NCI-H774 (cell line): ENCODE measurements at regions not wholly inside any gene's neighbourhood (a gene's known extent, or its start where the extent isn't known, plus 50 kb on each side); places are given as distances from the start of the nearest gene placed in this dataset.

Source experiments
- DNase-seq: peaks from one replicate; lab custom pipeline; 2025; lab: John Stamatoyannopoulos, UW

- no peak for DNase-seq
These were observed 124.2 kb downstream of the TMEM161B start for GRCh38 chr5:88144219-88145001.

DNA sequence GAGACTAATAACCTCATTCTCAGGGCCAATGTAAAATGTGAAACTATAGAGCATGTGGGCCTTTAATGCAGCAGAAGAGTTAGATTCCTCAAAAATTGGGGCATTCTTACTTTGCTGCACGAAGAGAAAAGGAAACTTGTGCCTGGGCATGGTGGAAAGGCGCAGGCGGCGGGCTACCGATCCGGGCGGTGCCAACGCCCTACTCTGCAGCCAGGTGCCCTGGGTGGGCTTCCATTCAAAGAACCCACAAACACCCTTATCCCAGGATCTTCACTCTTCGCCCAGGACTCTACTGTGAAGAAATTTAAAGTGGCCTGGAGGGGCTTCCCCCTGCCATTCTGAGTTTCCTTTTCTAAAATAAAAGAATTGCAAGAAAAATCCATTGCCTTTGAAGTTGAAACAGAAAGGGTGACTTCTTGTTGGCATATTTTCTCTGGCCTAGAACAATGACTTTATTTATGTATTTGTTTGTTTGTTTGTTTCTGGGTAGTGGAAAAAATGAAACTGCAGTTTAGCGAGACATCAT, 124.9 kb downstream of the TMEM161B start:
- DNase-seq: no peak

- no peak for DNase-seq
These were observed 125.6 kb downstream of the TMEM161B start for GRCh38 chr5:88142886-88143692.

- DNase-seq: no peak
These were observed 126.1 kb downstream of the TMEM161B start for GRCh38 chr5:88142636-88142885.

DNA sequence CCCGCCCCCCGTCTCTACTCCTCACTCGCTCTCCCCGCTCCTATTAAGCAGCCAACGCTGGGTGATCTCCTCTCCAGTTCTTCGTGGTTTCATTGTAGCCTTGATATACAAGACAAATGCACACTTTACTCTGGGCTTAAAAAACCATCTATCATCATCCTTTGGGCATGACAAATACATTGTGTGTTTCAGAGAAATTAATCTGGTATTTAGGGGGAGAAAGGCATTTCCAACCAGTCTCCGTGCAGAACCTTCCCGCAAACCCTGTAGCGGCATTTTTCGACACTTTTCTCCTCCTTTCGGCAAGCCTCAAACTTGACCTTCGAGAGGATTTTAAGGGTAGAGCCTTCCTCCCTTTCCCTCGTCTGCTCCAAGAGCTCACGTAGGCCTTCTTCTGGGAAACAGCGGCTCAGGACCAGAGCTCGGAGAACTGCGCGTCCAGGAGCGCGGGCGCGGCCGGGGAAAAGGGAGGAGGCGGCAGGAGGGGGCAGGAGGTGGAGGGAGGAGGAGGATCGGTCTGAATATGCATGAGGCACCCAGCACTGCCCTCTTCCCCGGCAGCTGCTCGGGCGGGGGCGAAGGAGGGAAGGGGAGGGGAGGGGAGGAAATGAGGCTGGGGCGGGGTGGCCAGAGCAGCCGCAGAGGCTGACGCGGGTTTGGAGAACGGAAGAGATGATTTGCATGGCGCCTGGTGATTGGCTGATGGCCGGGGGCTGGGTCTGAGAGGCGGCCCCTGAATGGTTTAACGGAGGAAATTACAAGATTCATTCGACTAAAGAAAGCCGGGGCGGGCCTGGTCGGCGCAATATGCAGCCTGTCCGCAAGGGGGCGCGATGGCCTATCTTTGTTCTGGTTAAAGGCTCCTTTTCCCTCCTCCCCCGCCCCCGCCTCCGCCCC, 127.5 kb downstream of the TMEM161B start:
- DNase-seq: peak; percentile 98

DNA sequence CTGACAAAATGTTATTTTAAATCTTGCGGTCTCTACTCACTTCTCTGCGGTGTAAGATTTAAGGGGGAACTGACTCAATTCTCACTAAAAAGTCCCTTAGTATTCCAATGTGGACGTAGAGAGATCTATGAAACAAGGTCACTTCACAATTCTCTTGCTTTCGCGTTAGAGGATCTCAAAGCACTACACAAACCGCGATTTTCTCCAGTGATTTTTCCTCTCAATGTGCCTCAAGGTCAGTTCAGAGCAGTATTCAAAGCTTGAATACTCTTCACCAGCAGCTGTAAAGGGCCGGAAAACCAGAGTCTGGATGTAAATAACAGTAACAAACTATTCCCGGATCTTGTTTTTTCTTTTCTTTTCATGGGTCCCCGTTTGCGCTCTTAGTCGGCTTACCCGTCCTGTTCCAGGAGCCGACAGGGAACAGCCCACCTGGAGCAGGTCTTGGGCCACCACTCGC, 128.2 kb downstream of the TMEM161B start:
- DNase-seq: no peak

DNA sequence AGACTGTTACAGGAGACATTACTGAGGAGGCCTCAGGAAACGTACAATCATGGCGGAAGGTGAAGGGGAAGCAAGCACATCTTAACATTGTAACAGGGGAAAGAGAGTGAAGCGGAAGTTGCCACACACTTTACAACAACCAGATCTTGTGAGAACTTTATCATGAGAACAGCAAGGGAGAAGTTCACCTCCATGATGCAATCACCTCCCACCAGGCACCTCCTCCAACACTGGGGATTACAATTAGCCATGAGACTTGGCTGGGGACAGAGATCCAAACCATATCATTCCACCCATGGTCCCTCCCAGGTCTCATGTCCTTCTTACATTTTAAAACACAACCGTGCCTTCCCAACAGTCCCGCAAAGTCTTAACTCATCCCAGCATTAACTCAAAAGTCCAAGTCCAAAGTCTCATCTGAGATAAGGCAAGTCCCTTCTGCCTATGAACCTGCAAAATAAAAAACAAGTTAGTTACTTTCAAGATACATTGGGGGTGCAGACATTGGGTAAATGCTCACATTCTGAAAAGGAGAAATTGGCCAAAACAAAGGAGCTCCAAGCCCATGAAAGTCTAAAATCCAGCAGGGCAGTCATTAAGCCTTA, 138.3 kb downstream of the TMEM161B start:
- no peak for DNase-seq

DNA sequence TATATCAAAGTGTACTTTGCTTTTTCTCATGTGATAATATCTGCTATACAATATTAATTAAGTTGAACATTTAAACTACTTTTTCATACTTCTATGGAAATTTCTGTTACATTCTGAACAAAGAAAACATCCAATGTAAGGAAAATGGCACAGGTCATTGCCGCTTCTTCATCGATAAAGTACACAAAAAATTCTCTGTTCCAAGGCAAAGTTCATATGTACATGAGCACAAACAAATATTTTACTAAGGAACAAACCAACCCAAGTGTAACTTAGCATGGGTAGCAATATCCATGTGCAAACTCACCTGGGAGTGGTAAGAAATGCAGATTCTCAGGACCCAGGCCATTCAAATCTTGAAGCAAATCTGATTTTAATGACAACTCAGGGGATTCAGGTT, 139.8 kb downstream of the TMEM161B start:
- no peak for DNase-seq

DNA sequence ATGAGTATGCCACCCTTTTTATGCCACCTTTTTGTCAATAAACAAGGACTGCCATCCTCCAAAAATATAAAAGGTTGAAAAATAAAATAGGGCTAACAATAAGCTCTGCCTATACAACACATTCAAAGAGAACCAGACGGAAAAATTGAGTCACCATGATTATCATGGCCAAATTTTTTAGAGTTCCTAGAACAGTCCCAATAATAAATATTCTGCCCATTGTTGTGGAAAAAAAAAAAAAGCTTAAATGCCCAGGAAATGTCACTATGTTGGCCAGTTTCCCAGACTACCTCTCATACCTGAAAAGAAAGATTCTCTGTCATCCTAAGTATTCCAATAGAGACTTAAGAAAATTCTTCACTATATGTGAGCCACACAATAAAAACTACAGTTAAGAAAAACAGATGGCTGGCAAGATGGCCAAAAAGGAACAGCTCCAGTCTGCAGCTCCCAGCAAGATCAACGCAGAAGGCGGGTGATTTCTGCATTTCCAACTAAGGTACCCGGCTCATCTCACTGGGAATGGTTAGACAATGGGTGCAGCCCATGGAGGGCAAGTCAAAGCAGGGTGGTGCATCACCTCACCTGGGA, 149.0 kb downstream of the TMEM161B start:
- DNase-seq: no peak

- DNase-seq: no peak
These were observed 150.5 kb downstream of the TMEM161B start for GRCh38 chr5:88118179-88118578.

- DNase-seq: no peak
These were observed 151.1 kb downstream of the TMEM161B start for GRCh38 chr5:88117546-88117945.

GRCh38 chr5:88116396-88116795, 152.2 kb downstream of the TMEM161B start:
- no peak for DNase-seq

DNA sequence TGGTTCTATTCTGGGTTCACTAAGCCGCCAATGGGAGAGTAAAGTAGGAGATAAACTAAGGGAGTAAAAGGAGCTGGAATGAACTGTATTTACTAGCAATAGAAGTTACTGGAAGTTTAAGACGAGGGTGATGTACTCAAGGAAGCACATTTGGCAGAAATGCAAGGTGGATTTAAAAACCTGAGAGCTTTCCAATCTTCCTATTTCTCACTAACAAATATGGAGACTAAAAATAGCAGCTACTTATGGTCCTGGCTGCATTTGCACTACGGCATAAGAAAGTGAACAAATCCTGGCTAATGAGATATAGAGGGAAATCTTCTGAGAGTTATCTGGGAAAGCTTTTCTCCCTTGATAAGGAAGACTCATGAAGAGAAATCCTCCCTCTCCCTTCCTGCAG, 153.4 kb downstream of the TMEM161B start:
- no peak for DNase-seq

- no peak for DNase-seq
These were observed 155.2 kb downstream of the TMEM161B start for GRCh38 chr5:88113429-88113828.

DNA sequence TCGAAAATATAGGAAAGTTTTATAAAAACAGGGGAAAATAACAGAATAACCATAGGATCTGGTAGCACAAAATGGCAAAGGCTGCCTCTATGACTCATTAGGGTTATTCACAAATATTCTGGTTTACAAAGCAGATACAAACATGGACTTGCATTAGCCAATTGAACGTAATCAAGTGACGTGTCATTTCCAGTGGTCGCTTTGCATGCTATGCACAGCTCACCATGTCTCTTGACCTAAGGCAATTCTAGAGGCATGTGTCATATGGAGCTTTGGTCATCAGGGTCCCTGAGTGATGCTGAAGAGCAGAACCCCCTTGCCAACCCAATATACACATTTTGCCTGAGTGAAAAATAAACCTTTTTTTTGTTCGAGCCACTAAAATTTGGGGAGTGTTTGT, 158.8 kb downstream of the TMEM161B start:
- no peak for DNase-seq

DNA sequence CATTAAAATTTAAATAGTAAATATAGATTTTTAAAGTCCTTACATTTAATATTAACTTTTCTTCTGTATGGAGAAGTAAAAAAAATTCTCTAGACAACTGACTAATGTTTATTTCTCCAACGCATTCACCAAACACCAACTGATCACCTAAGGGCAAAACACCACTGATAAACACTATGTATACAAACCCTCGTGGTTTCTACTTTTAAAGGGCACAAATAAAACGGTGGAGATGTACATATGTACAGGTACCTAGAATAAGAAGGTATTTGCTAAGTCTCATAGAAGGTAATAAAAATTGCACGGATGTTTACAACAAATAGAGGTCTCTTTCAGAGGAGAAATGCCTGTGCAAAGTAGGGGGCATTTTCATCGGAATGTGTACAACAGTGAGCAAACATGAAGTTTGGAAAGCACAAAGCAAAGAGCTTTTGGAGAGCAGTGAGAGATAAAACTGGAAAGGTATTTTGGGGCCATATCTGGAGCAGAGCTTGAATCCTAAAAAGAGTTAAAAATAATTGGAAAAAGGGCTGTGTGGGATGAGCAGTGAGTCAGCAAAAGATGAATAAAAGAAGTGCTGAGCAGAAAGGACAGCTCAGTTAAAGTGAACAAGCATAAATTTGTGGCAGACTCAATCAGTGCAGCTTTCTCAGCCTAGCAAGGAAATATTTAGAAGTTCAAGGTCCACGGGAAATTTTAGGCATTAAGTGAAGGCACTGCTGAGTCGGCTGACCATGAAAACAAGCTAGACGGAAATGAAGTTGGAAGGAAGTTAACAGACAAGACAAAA, 160.0 kb downstream of the TMEM161B start:
- DNase-seq: no peak

DNA sequence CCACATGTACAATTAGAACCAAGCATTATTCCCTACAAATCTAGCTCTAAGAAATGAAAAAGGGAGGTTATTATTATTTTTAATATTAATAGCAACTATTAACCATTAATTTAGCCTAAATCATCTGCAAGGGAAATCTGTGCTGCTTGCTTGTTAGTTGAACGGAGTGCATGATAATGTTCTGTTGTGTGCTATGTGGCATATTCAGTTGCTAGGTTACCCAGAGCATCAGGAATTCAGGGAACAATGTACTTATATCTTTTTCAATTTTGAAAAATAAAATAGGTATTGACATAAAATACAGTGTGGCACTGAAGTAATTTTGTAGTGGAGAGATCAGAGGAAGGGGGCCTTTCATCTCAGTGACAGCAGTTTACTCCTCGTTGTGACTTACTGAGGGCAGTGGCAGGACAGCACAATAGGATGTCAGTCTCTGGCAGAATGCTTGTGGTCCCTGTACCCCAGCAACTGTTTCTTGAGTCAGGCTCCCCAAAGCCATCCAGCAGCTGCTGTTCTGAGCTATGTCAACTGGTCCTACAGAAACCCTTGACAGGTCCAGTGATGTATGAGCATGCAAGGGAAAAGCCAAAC, 173.6 kb downstream of the TMEM161B start:
- no peak for DNase-seq

- no peak for DNase-seq
These were observed 174.2 kb downstream of the TMEM161B start for GRCh38 chr5:88094403-88094802.

- no peak for DNase-seq
These were observed 174.9 kb downstream of the TMEM161B start for GRCh38 chr5:88093765-88094164.

DNA sequence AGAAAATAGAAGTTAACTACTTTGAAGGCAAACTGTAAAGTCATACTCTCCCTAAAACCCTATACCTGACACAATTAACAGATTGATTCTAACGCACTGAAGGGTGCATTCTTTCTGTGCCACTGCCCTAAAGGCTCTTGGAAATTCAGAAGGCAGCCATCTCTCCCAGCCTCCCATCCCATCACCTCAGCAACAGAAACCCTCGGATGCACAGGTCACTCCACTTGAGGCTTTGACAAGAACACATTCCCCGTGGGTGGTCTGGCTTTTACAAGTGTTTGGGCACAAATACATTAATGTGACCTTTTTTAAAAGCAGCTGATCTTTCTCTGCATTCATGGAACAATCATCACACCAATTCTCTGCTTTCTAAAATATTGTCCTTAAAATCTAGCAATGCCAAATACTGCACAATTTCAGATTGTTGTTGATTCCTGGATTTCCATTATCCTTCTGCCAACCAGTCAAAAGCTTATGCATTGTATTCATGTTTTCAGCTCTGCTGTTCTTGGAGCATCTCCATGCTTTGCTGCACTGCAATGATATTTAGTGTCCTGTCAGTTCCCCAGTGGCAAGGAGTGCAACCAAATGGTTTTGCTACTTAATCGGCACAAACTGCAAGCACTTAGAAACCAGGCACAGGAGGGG, 175.6 kb downstream of the TMEM161B start:
- DNase-seq: no peak
